ENCODE measurements at regions not wholly inside any gene's neighbourhood (a gene's known extent, or its start where the extent isn't known, plus 50 kb on each side); places are given as distances from the start of the nearest gene placed in this dataset.

DNA sequence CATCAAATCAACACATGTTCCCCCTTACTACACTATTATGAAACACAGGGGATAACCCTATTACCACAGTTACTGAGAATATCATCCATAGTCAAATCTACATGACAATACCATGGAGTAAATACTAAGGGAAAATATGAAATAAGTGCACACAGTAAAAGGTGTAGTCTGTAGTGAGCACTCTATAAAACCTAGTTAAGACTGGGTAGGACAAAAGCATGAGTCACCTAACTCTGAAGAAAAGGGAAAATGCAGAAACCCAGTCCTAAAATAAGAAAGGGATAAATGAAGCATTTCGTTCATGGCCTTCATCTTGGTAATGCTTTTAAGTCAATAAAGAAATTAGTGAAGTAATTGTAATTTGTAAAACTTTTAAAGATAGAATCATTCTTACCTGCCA, 65.4 kb upstream of the ACVR2A start:
- Histone ChIP-seq H3K4me1 (ENCODE audit: insufficient read depth, poor library complexity, severe bottlenecking) (no peaks in the 10 kb centered on the region), H3K4me3 (ENCODE audit: severe bottlenecking) (no peak overlapping the region), H3K36me3 (ENCODE audit: low read depth) (no peaks in the 10 kb centered on the region), H3K9me3 (ENCODE audit: severe bottlenecking) (no peaks in the 10 kb centered on the region), H3K27ac (ENCODE audit: poor library complexity, severe bottlenecking) (no peak overlapping the region), H3K27me3 (ENCODE audit: insufficient read depth, poor library complexity, severe bottlenecking) (no peaks in the 10 kb centered on the region)
- ATAC-seq (ENCODE audit: low read depth) (no peak), DNase-seq (ENCODE audit: low spot score) (no peak)
- TF ChIP-seq, protein P1, sequence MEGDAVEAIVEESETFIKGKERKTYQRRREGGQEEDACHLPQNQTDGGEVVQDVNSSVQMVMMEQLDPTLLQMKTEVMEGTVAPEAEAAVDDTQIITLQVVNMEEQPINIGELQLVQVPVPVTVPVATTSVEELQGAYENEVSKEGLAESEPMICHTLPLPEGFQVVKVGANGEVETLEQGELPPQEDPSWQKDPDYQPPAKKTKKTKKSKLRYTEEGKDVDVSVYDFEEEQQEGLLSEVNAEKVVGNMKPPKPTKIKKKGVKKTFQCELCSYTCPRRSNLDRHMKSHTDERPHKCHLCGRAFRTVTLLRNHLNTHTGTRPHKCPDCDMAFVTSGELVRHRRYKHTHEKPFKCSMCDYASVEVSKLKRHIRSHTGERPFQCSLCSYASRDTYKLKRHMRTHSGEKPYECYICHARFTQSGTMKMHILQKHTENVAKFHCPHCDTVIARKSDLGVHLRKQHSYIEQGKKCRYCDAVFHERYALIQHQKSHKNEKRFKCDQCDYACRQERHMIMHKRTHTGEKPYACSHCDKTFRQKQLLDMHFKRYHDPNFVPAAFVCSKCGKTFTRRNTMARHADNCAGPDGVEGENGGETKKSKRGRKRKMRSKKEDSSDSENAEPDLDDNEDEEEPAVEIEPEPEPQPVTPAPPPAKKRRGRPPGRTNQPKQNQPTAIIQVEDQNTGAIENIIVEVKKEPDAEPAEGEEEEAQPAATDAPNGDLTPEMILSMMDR (IDR thresholded peaks at IDR 0.05; ENCODE audit: poor library complexity, severe bottlenecking): no peak

DNA sequence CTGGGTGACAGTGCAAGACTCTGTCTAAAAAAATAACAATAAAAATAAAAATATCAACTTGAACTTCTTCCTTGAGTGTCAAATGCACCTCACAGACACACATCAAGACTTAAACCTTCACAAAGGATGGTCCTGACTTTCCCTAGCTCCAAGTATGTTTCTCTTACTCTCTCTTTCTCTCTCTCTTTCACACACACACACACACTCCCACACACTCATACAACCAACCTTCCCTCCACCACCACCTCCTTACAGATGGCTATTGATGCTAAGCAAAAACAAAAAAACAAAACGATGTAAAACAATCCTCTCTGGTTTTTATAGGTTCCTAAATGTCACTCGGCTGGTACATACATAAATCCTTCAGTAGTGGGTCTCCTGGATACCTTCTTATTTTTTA, 67.4 kb upstream of the ACVR2A start:
- ATAC-seq (ENCODE audit: low read depth) (no peak), DNase-seq (ENCODE audit: low spot score) (no peak)
- Histone ChIP-seq H3K4me3 (ENCODE audit: severe bottlenecking) (no peak overlapping the region), H3K36me3 (ENCODE audit: low read depth) (no peaks in the 10 kb centered on the region), H3K27ac (ENCODE audit: poor library complexity, severe bottlenecking) (no peak overlapping the region), H3K27me3 (ENCODE audit: insufficient read depth, poor library complexity, severe bottlenecking) (no peaks in the 10 kb centered on the region), H3K4me1 (ENCODE audit: insufficient read depth, poor library complexity, severe bottlenecking) (no peaks in the 10 kb centered on the region), H3K9me3 (ENCODE audit: severe bottlenecking) (no peaks in the 10 kb centered on the region)
- TF ChIP-seq, protein P1 (IDR thresholded peaks at IDR 0.05; ENCODE audit: poor library complexity, severe bottlenecking): no peak

DNA sequence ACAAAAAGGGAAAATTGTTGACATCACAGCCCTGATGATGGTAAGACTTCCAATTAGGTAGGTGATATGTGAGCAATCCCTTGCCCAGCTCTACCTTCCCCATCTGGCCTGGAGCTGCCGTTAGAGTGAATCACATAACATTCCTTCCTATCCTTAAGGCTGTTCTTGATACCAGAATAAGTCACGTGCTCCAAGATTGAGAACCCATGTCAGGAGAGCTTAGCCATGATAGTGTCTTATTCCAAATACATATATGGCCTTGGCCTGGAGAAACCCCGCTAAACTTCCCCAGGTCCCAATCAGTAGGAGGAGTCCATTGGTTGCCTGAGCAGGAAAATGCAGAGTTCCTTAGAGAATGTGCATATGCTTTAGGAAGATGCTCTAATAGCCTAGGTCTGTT, 70.0 kb upstream of the ACVR2A start:
- Histone ChIP-seq H3K9me3 (ENCODE audit: severe bottlenecking) (no peaks in the 10 kb centered on the region), H3K27me3 (ENCODE audit: insufficient read depth, poor library complexity, severe bottlenecking) (no peaks in the 10 kb centered on the region), H3K36me3 (ENCODE audit: low read depth) (no peaks in the 10 kb centered on the region), H3K4me3 (ENCODE audit: severe bottlenecking) (no peak overlapping the region), H3K4me1 (ENCODE audit: insufficient read depth, poor library complexity, severe bottlenecking) (no peaks in the 10 kb centered on the region), H3K27ac (ENCODE audit: poor library complexity, severe bottlenecking) (no peak overlapping the region)
- ATAC-seq (ENCODE audit: low read depth): no peak
- DNase-seq (ENCODE audit: low spot score): no peak
- TF ChIP-seq, protein P1 (IDR thresholded peaks at IDR 0.05; ENCODE audit: poor library complexity, severe bottlenecking): no peak

DNA sequence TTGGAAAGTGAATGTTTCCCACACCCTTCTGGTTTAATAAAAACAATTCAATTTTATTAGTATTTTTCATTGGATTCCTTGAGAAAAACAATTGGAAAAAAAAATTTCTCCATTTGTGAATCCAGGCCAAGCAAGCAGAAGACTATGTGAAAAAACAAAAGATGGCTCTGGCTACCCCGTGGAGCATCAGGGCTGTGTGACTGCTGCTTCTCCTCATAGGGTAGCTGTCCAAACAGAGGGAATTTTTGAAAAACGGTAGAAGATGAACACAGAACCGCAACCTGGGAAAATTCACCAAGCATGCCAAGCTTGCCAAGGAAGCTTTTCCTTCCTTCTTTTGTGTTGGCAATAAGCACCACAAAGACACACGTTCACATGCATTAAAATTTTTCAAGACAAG, 71.3 kb upstream of the ACVR2A start:
- ATAC-seq (ENCODE audit: low read depth): no peak
- no peaks in the 10 kb centered on the region for H3K9me3 ChIP-seq (ENCODE audit: severe bottlenecking)
- no peak for DNase-seq (ENCODE audit: low spot score)
- no peak overlapping the region for H3K27ac ChIP-seq (ENCODE audit: poor library complexity, severe bottlenecking)
- no peaks in the 10 kb centered on the region for H3K27me3 ChIP-seq (ENCODE audit: insufficient read depth, poor library complexity, severe bottlenecking)
- no peak overlapping the region for H3K4me3 ChIP-seq (ENCODE audit: severe bottlenecking)
- TF ChIP-seq, protein P1 (IDR thresholded peaks at IDR 0.05; ENCODE audit: poor library complexity, severe bottlenecking): no peak
- no peaks in the 10 kb centered on the region for H3K36me3 ChIP-seq (ENCODE audit: low read depth)
- H3K4me1 ChIP-seq (ENCODE audit: insufficient read depth, poor library complexity, severe bottlenecking): no peaks in the 10 kb centered on the region

DNA sequence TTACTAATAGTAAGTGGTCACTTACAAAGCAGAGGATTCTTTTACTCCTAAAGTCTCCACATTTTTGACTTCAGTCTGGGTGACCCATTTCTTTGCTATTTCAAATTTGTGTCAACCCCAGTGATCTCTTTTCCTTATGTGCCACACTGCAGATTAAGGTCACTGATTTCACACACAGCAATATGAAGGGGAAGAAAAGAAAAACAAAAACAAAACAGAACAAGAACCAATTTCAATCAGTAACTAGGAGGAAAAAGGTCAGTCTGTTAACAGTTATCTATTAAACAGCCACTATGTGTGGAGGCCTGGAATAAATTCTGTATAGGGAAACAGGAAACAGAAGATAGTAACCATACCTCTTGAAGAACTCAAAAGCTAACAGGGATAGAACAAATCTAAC, 72.0 kb upstream of the ACVR2A start:
- no peak for DNase-seq (ENCODE audit: low spot score)
- no peak overlapping the region for H3K27ac ChIP-seq (ENCODE audit: poor library complexity, severe bottlenecking)
- no peaks in the 10 kb centered on the region for H3K36me3 ChIP-seq (ENCODE audit: low read depth)
- ATAC-seq (ENCODE audit: low read depth): no peak
- no peaks in the 10 kb centered on the region for H3K4me1 ChIP-seq (ENCODE audit: insufficient read depth, poor library complexity, severe bottlenecking)
- TF ChIP-seq, protein P1 (IDR thresholded peaks at IDR 0.05; ENCODE audit: poor library complexity, severe bottlenecking): no peak
- no peaks in the 10 kb centered on the region for H3K9me3 ChIP-seq (ENCODE audit: severe bottlenecking)
- no peak overlapping the region for H3K4me3 ChIP-seq (ENCODE audit: severe bottlenecking)
- H3K27me3 ChIP-seq (ENCODE audit: insufficient read depth, poor library complexity, severe bottlenecking): no peaks in the 10 kb centered on the region

Measured in RWPE2 (cell line).